Neural progenitor cell (in vitro differentiated cells): ENCODE measurements at regions not wholly inside any gene's neighbourhood (a gene's known extent, or its start where the extent isn't known, plus 50 kb on each side); places are given as distances from the start of the nearest gene placed in this dataset.

Source experiments
- EZH2 ChIP-seq: fragments of 200-600 bp; sonication (generic); IDR thresholded peaks from 2 replicates; pipeline ENCODE4 v1.6.1; 2017; ENCODE audit warnings: antibody characterized with exemption, mild to moderate bottlenecking, moderate library complexity
- EZH2phosphoT487 ChIP-seq: fragments of 200-600 bp; sonication (generic); IDR thresholded peaks from 2 replicates; pipeline ENCODE4 v1.6.1; 2017; ENCODE audit warnings: antibody characterized with exemption
- TF ChIP-seq, protein P1 (sequence below): fragments of 200-600 bp; sonication (generic); IDR thresholded peaks from 2 replicates; pipeline ENCODE4 v1.5.1; 2017; ENCODE audit warnings: antibody characterized with exemption, mild to moderate bottlenecking

DNA sequence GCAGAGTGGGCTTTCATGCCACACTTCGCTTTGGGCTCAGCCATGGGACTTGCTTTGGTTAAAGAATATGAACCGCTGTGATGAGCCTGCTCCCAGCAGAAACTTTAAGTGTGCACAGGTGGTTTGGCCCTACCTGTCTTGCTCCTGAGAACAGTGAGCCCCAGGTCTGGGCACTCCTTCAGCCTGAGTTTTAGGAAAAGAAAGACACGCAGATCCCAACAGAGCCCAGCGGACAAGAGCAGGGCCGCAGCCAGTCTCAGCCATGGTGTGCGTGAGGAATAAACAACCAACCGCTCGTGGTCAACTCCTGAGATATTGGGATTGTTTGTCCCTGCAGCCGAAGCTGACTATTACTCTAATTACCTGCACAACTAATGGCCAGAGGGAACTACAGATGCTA, 217.1 kb upstream of the C1orf174 start:
- TF ChIP-seq EZH2phosphoT487, result no peak
- TF ChIP-seq, protein P1, sequence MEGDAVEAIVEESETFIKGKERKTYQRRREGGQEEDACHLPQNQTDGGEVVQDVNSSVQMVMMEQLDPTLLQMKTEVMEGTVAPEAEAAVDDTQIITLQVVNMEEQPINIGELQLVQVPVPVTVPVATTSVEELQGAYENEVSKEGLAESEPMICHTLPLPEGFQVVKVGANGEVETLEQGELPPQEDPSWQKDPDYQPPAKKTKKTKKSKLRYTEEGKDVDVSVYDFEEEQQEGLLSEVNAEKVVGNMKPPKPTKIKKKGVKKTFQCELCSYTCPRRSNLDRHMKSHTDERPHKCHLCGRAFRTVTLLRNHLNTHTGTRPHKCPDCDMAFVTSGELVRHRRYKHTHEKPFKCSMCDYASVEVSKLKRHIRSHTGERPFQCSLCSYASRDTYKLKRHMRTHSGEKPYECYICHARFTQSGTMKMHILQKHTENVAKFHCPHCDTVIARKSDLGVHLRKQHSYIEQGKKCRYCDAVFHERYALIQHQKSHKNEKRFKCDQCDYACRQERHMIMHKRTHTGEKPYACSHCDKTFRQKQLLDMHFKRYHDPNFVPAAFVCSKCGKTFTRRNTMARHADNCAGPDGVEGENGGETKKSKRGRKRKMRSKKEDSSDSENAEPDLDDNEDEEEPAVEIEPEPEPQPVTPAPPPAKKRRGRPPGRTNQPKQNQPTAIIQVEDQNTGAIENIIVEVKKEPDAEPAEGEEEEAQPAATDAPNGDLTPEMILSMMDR, result no peak
- TF ChIP-seq EZH2, result no peak
